Dedifferentiated amniotic fluid mesenchymal stem cell (primary cell): ENCODE measurements at regions not wholly inside any gene's neighbourhood (a gene's known extent, or its start where the extent isn't known, plus 50 kb on each side); places are given as distances from the start of the nearest gene placed in this dataset.

Experiments
- DNase-seq: peaks from one replicate; pipeline ENCODE4 v3.0.0-alpha.2; 2016; ENCODE audit errors: extremely low spot score

DNA sequence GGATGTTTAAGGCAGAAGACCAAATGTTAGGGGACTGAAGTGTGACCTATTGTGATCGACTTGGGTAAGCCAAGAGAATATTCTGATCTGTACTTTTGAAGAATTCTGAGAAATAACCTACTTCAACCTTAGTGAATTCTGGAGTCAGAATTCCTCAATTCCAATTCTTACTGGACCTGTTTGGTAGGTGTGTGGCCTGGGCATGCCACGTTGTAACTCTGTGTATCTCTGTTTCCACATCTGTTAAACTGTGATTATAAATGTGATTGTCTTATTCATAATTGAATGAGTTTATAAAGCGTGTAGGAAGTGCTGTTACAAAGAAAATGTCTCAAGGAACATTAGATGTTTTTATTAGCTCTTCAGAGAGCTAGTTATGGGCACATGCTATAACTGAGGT lies 64.5 kb downstream of the TUSC1 start:
- DNase-seq: no peak

DNA sequence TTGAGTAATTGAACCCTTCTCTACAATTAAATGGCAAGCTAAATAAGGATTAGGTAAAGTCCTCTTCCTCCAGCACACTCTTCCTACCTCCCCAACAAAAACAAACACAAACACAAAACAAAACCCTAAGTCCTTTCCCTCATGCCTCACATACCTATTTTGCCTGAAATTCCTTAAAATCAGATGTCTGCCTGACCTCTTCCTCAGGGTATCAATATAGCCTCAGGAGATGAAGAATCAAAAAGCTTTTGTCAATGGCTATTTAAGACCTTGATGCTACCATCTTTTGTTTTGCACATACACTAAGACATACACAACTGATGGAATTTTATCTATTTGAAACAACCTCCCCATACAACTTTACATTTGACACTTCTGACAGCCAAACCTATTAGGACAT lies 75.1 kb downstream of the TUSC1 start:
- DNase-seq: no peak

DNA sequence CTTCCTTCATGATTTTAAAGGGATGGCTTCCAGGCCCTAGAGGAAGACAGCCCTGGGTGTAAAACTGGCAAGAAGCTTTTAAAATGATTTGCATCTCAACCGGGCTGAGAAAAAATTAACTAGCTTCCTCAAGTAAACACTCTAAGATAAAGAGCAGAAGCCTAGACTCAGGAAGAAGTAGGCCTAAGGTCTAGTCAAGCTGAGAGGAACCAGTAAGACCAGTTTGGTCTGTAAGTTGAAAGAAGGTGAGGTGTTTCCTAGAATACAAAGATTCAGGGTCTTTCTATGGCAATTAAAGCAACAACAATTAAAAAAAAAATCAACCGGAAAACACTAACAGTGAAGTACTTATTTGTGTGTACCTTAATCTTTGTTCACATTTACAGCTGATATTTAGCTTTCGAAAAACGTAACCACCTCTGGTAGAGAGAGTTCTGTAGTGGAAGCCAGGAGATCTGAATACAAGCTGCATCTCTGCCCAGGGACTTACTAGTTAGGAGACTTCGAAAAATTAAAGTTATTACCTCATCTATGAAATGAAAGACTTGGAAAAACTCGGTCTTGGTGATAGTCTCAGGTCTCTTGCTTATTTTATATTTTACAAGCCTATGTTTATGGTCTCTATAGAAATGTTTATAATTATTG lies 75.7 kb downstream of the TUSC1 start:
- DNase-seq: no peak

DNA sequence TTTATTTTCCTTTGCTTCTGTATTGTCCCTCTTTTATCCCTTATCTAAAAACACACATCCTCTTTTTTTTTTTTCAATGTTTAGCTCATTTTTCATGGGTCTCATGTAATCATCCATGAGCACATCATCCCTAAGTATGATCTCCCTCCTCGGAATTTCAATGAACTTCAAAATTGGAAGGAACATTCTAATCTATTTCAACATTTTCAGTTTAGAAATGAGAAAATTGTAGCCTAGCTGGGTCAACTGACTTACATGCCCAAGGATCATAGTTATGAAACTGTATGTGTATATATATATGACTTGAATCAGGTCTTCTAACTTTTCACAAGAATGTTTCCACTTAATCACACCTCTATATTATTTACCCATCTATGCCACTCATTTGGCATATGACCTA lies 77.7 kb downstream of the TUSC1 start:
- no peak for DNase-seq

DNA sequence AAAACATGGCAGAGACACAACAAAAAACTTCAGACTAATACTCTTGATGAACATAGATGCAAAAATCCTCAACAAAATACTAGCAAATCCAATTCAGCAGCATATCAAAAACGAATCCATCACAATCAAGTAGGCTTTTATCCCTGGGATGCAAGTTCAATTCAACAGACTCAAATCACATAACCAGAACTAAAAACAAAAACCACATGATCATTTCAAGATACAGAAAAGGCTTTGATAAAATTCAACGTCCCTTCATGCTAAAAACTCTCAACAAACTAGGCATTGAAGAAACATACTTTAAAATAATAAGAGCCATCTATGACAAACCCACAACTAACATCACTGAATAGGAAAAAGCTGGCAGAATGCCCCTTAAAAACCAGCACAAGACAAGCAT lies 93.6 kb downstream of the TUSC1 start:
- no peak for DNase-seq

DNA sequence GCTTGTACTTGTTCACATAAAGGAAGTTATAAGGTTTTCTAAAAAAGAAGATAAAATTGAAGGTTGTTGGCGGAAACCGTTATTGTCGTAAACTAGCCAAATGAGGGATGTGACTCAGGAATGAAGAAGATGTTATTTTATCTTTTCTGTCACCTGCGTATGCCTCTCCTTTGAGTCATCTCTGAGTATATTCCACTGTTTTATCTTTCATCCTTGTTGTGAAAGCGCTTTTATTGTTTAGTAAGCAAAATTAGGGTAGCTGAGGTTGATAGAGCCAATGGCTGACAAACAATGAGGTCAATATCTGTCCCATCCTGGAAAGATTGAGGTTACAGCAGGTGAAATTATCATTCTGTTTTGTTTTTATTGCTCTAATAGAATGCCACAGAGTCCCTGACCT lies 105.0 kb downstream of the TUSC1 start:
- DNase-seq: no peak

DNA sequence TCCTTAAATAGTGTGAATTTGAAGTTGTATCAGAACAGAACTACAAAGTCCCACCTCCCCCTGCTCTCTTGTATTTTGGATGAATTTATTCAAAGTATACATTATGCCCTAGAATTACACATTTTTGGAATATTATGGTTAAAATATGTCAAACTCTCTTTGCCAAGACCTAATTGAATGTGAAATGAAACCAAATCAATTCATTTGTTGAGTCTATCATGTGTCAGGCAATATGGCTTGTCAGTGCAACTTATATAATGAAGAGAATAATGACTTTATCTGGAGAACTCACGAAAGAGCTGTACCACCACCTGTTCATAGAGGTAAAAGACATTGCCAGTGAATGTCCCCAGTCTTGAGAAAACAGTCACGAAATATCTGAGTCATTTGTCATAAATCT lies 106.8 kb downstream of the TUSC1 start:
- DNase-seq: no peak

DNA sequence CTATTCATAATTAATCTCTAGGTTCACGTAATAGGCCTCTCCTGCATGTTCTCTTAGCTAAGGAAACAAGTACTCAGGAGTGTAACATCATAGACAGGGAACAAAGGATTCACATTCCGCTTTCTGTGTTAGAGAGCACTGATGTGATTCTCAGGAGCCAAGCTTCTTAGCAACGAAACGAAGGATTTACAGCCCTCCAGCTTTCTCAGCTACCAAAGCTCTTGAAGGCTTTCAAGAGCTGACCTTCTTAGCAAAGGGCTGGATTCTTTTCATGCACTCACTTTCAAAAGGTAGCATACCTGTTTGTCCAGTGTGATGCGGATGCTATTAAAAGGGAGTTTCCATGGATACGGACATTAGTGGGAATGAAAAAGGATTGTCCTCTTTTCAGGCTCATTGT lies 107.4 kb downstream of the TUSC1 start:
- no peak for DNase-seq

DNA sequence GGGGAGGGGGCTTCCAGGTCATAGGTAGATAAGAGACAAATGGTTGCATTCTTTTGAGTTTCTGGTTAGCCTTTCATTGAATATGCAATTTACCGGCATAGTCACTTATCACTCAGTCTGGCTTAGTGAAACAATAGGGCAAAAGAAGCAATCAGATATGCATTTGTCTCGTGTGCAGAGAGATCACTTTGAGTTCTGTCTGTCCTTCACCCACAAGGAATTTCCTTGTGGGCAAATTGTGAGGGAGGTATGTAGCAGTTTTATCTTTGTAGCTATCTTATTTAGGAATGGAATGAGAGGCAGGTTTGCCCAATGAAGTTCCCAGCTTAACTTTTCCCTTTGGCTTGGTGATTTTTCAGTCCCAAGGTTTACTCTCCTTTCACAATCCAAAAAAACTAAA lies 116.1 kb downstream of the TUSC1 start:
- DNase-seq: no peak

DNA sequence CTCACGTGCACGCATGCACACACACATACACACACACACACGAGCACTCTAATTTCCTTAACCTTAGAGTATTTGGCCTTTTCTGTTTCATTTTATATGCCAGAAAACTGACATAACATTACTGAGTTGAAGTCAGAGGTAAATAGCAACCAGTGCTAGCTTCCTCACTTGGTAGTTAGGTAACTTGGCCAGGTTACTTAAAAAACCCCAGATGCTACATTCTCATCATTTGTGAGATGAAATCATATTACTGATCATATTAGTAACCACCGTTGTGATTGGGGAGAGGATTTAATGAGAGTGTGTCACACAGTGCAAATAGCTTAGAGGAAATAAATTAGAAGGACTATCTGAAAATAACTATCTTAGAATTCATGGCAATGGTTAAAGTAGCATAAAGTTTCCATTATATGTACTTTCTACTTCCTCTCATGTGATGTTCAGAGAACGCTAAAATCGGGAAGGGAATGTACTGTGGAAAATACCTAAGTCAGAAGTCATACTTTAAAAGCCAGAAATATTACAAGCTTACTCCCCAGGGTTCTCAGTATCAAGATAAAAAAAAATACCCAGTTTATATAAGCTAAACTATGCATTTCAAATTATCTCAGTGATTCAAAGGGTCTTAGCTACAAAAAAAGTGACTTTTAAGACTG lies 120.5 kb downstream of the TUSC1 start:
- DNase-seq: peak; percentile 20

DNA sequence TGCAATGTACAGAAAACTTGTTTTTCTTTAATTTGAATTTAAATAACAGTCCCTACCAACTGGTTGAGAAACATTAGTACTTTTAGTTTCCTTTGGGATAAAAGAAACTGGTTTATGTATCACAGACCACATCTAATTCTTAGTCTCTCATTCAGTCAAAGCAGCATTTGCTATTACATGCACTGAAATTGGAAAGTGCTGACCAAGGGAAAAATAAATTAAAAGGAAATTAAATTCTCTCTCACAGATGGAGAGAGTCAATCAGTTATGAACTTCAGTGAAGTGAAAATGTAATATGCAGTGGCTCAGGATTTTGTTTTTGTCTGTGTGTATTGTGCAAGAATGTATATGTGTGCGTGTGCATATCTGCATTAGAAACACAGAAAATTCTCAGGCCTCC lies 121.7 kb downstream of the TUSC1 start:
- no peak for DNase-seq

DNA sequence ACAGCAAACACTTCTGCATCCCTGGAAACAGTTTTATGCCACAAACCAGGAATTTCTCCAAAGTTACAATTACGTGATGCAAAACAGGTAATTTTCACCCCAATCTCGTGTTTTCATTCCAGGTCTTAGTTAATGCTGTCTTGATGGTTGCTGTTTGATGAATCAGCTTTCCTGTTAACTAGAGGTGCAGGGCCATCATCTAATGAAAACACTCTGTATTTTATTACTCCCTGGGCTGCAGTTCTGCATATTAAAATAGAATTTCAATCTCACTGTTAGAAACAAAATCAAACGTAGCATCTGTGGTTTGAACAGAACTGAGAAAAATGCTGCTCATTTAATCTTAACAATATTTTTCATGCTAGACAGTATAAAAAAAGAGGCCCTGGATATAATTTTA lies 129.4 kb downstream of the TUSC1 start:
- no peak for DNase-seq

DNA sequence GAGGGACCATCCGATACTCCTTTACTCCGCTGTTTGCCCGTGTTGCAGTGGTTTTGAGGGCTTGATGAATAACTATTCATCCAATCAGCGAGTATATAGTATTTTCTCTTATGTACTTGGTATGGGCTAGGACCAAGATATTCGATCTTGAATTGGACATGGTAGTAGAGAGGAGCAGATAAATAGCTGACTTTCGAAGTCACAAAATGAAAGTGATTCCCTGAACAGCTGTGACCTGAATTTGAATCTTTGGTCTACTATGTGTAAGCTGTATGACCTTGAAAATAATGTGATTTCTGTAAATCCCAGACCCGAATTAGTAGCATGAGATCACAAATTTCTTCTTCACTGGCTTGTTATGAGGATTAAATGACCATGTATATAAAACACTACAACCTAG lies 134.4 kb downstream of the TUSC1 start:
- no peak for DNase-seq

DNA sequence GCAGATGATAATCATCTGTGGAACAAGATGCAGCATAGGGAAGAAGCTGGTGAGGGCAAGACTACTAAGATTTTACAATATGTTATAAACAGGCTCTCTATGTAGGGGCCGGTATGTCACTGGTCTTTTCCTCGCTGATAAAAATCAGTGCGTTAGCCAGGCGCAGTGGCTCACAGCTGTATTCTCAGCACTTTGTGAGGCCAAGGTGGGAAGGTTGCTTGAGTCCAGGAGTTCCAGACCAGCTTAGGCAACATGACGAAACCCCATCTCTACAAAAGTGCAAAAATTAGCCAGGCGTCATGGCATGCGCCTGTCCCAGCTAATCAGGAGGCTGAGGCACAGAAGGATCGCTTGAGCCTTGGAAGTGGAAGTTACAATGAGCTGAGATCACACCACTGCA lies 135.9 kb downstream of the TUSC1 start:
- no peak for DNase-seq

DNA sequence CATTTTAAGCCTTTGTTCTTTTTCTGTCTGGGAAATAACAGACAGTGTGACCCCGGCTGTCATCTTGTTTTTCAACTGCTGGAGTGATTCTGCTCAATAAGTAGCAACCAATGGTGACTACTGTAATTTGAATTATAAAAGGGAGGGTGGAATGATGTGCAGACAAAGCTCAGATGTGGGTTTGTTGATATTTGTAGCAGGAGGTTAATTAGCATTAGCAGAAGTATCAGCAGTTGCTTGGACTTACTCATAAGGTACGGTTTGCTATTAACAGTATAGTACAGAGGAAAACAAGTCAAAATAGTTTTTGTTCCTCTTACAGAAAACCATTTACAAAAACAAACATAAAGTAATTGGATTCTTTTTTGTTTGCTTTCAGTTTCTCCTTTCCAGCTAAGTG lies 140.4 kb downstream of the TUSC1 start:
- DNase-seq: no peak

DNA sequence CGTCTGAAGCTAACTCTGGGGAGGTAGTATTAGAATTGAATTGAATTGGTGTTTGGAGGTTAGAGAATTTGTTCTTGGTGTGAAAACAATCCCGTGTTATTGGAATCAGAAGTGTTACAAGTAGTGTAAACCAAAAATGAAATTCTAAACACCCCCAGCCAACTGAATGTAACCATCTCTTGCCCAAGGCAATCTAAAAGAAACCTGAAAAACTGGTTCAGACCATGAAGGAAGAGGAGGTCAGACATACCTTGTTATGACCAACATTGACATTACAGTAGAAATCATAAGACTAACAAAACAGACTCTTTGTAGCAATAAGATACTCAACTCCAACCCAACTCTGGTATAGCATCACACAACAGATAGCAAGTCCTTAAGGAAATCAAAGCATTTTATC lies 159.0 kb downstream of the TUSC1 start:
- no peak for DNase-seq

DNA sequence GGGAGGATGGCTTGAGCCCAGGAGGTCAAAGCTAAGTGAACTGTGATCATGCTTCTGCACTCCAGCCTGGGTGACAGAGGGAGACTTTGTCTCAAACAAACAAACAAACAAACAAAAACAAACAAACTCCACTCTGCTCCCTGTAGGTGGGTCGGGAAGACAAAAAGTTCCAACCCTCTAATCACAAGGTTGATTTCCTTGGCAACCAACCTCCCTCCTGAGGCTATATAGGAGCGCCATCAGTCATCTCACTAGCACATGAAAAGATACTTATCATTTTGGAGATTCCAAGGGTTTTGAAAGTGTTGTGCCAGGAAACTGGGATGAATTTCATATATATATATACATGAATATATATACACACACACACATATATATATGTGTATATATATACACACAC lies 160.5 kb downstream of the TUSC1 start:
- no peak for DNase-seq

DNA sequence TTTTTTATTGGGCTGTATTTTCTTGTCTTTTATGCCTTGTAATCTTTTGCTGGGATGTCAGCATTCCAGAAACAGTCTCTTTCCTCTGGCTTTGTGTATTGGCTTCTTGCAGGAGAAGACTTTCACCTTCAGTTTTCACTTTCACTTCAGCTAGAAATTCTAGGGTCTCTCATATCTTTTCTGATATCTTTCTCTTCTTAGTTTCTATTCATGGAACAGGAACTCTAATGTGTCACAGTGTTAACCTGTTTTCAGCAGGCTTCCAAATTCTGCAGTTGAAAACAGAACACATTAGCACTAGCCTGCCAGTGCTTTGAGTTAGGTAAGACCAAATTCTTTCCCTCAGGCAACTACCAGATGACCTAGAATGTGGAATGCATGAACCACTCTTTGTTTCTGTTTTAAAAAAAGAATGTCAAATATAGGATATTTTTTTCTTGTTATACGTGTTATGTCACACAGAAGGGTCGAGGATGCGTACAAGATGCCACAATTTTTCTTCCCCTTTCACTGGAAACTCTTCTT lies 164.7 kb downstream of the TUSC1 start:
- no peak for DNase-seq

DNA sequence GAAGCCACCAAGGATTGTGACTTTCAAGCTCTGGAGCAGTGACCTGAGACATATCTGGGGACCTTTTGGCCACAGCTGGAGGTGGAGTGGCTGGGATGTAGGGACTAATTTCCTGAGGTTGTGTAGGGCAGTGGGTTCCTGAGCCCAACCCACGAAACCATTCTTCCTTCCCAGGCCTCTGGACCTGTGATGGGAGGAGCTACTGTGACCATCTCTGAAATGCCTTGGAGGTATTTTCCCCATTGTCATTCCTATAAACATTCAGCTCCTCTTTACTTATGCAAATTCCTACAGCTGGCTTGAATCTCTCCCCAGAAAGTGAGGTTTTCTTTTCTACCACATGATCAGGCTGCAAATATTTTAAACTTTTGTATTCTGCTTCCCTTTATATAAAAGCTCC lies 172.6 kb downstream of the TUSC1 start:
- no peak for DNase-seq

DNA sequence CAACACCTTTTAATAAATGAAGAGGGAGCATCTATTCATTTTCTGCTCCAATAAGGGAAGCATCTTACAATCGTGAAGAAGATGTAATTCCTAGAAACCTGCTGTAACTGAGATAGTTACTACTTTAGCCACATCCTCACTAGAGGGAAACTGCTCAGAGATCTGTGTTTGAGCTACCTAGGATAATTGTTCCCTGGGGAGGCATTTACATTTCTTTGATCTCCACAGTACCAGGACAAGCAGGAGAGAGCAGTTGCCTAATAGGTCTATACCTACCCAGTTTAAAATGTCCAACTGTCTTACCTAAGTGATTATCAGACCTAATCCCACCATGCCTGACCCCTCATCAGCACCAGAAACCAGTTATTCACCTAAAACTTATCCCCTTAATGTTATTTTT lies 196.9 kb downstream of the TUSC1 start:
- DNase-seq: no peak

DNA sequence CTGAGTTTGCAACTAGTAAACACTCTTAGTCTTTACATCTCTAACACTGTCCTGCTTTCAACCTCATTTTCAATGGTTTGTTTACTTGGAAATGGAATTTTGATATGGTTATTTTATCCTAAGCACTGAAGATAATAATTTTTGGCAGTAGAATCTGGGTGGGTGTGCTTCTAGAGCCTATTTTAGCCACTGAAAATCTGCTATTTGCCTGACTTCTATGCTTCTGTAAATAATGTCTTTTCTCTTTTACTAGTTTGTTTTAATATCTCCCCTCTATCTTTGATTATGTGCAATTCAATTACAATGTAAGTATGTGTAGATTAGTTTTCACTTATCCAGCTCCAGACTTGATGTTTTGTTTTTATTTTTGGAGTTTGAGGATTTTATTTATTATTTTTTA lies 197.5 kb downstream of the TUSC1 start:
- DNase-seq: no peak

DNA sequence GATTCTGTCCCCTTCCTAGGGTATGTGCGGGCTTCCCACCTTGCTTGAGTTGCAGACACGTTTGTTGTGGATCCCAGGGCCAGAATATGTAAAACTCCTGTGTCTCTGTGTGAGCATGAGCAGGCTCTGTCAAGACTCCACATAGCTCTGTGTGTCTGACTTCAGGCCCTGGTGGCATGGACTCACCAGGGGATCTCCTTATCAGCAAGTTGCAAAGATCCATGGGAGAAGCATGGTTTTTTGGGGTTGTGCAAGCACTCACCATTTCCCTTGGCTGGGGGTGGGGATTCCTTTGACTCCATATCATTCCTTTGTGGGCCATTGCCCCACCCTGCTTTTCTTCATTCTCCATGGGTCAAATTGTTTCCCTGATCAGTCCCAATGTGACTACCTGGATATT lies 205.6 kb downstream of the TUSC1 start:
- DNase-seq: no peak

DNA sequence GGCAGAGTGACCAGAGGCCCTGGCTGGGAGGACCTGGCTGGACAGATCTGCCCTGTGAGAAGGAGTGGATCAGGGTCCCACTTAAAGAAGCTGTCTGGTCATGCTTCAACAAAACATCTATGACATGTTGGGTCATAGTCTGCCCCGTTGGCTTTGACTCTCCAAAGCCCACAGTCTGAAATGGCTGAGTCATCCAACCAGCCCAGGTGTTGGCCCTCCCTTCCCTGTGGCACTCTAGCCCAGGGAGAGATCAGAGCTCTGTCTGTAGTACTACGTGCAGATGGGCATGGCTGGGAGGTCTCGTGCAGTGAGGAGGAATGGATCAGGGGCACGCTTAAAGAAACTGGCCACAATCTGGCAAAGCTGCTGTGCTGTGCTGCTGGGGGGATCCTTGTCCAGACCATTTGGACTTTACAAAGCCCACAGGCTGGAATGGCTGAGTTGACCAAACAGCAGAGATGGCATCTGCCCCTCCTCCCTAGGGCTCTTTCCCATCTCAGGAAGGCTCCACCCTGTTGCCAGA lies 206.1 kb downstream of the TUSC1 start:
- no peak for DNase-seq

DNA sequence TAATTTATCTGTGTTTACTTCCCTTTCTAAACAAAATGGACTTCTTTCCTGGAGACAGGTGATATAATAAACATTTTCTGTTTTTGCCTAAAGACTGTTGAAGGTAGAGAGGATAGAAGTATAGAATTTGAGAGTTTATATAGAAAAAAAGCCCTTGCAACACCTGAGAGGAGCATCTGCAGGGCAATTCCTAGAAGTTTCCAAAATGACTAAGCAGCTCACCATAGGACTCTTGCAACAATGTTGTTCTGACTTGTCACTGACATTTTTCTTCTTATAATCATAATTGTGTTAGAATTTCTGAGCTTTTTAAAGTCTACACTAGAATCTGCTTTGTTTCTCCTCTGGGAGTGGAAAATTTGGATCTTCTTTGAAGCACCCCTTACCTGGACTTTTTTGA lies 216.8 kb downstream of the TUSC1 start:
- DNase-seq: no peak
